Adrenal gland (tissue), 9 donors: ENCODE measurements at regions not wholly inside any gene's neighbourhood (a gene's known extent, or its start where the extent isn't known, plus 50 kb on each side); places are given as distances from the start of the nearest gene placed in this dataset.

Source experiments
- DNase-seq, 7 donors: peaks; one replicate each; pipeline ENCODE4 v3.0.0-alpha.2; 2019 to 2020
- H3K27ac ChIP-seq, 5 donors: fragments of 200-600 bp; sonication (generic) in 4 of 5; 1 replicate in 3 of 5; 2 replicates in 2 of 5; pipeline versions ENCODE4 v1.5.1 to v1.8.0; 2016 to 2020; ENCODE audit warnings: mild to moderate bottlenecking in 1 of 5
- H3K27me3 ChIP-seq: fragments of 200-600 bp; 2 replicates; pipeline ENCODE4 v1.8.0; 2021
- H3K36me3 ChIP-seq, 2 donors: fragments of 200-600 bp; replicated peaks in 1 of 2; 1 replicate in 1 of 2; 2 replicates in 1 of 2; pipeline versions ENCODE4 v1.5.1 to v1.8.0; 2018 to 2022
- H3K4me1 ChIP-seq, 2 donors: fragments of 200-600 bp; replicated peaks in 1 of 2; 1 replicate in 1 of 2; 2 replicates in 1 of 2; pipeline versions ENCODE4 v1.5.1 to v1.8.0; 2018 to 2021
- H3K4me3 ChIP-seq, 4 donors: fragments of 200-600 bp; sonication (generic) in 3 of 4; one replicate each; pipeline ENCODE4 v1.5.1; 2016 to 2018
- H3K9me3 ChIP-seq, 3 donors: fragments of 200-600 bp; sonication (generic) in 1 of 3; replicated peaks in 1 of 3; 1 replicate in 2 of 3; 2 replicates in 1 of 3; pipeline versions ENCODE4 v1.5.1 to v1.8.0; 2016 to 2021
- POLR2A ChIP-seq, 2 donors: fragments of 450-650 bp; IDR thresholded peaks; one replicate each; pipeline ENCODE4 v1.6.1; 2017; ENCODE audit warnings: antibody characterized with exemption in 2 of 2, mild to moderate bottlenecking in 2 of 2, moderate library complexity in 1 of 2
- WGBS, 4 donors: extraction: QIAGEN DNeasy Blood & Tissue Kit in 2 of 4; methylation state at CpG; one replicate each; pipeline versions ENCODE4 v1.1.5 to v1.1.7; 2013 to 2017; 5-methylcytosine and 5-hydroxymethylcytosine counted together
- intact Hi-C, 2 donors: fragments of 100-400 bp; cut with DNase I; formaldehyde crosslinking; loops; one replicate each; pipeline versions ENCODE4 v1.14.1 to v1.15.0; 2022 to 2023
- TF ChIP-seq, protein P1 (sequence below), 6 experiments: fragments of 450-650 bp in 4 of 6; fragments of 200-600 bp in 2 of 6; sonication (generic) in 1 of 6; IDR thresholded peaks; 1 replicate in 5 of 6; 2 replicates in 1 of 6; pipeline versions ENCODE4 v1.5.1 to v1.8.0; 2016 to 2021; ENCODE audit warnings: antibody characterized with exemption in 6 of 6, mild to moderate bottlenecking in 2 of 6, moderate library complexity in 1 of 6
- donor health status: healthy with polysubstance abuse.
- donor health status: Bipolar disorder and iron deficiency.
- donor health status: DM: yes; HTN: yes; CAD: no.
- donor health status: DM: no; HTN: no; CAD: no.
- donor health status: DM: no; HTN: no; CAD: no.

DNA sequence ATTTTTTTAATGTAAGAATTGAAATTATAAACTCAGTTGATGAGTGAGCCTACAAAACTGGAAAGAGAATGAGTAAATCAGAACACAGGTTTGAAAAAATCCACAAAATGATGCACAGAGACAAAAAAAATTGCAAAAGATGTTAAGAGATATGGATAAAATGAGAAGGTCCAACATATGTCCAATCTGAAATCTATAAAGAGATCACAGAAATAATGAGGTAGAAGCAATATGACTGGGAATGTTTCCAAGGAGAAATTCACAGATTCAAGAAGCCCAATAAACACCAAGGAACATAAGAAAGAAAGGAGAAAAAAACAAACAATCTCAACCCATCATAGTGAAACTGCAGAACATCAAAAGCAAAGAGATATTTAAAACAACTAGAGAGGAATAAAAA, 288.4 kb upstream of the SLC30A5 start:
- Histone ChIP-seq H3K4me1 (no peaks in the 10 kb centered on the region), H3K9me3 (no peaks in the 10 kb centered on the region), H3K27me3 (no peaks in the 10 kb centered on the region), H3K27ac (no peak overlapping the region), H3K4me3 (no peak overlapping the region), H3K36me3 (no peaks in the 10 kb centered on the region)
- intact Hi-C loops, result no loop called here
- no peak for TF ChIP-seq POLR2A (IDR thresholded peaks at IDR 0.05)
- TF ChIP-seq, protein P1, sequence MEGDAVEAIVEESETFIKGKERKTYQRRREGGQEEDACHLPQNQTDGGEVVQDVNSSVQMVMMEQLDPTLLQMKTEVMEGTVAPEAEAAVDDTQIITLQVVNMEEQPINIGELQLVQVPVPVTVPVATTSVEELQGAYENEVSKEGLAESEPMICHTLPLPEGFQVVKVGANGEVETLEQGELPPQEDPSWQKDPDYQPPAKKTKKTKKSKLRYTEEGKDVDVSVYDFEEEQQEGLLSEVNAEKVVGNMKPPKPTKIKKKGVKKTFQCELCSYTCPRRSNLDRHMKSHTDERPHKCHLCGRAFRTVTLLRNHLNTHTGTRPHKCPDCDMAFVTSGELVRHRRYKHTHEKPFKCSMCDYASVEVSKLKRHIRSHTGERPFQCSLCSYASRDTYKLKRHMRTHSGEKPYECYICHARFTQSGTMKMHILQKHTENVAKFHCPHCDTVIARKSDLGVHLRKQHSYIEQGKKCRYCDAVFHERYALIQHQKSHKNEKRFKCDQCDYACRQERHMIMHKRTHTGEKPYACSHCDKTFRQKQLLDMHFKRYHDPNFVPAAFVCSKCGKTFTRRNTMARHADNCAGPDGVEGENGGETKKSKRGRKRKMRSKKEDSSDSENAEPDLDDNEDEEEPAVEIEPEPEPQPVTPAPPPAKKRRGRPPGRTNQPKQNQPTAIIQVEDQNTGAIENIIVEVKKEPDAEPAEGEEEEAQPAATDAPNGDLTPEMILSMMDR (IDR thresholded peaks at IDR 0.05), result no peak
- no peak for DNase-seq

DNA sequence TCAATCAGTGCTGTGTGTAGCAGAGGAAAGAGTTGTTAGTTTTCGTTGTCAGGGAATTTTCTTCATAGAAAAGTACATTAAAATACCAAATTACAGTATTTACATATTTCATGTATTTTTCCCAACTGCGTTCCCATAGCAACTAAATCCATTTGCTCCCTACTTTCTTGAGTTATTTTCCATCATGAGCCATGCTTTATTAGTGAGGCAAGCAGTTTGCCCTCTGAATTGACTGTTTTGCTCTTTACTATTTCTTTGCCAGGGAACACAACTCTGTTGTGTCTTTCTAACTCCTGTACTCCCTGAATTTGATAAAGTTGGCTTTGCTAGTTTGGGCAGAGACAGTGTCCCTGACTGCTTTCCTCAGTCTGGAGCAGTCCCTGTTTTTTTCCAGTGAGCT, 276.2 kb upstream of the SLC30A5 start:
- H3K36me3 ChIP-seq, result no peaks in the 10 kb centered on the region
- H3K4me1 ChIP-seq, result no peaks in the 10 kb centered on the region
- WGBS, 4 donors, result 68 to 84% (median 77%) methylated on average over 2 of the region's 2 CpGs
- H3K27me3 ChIP-seq, result no peaks in the 10 kb centered on the region
- no peaks in the 10 kb centered on the region for H3K9me3 ChIP-seq
- no peak for TF ChIP-seq POLR2A (IDR thresholded peaks at IDR 0.05)
- TF ChIP-seq, protein P1 (IDR thresholded peaks at IDR 0.05), result no peak
- DNase-seq, result no peak
- no peak overlapping the region for H3K4me3 ChIP-seq
- intact Hi-C loops, result no loop called here
- H3K27ac ChIP-seq, result no peak overlapping the region

DNA sequence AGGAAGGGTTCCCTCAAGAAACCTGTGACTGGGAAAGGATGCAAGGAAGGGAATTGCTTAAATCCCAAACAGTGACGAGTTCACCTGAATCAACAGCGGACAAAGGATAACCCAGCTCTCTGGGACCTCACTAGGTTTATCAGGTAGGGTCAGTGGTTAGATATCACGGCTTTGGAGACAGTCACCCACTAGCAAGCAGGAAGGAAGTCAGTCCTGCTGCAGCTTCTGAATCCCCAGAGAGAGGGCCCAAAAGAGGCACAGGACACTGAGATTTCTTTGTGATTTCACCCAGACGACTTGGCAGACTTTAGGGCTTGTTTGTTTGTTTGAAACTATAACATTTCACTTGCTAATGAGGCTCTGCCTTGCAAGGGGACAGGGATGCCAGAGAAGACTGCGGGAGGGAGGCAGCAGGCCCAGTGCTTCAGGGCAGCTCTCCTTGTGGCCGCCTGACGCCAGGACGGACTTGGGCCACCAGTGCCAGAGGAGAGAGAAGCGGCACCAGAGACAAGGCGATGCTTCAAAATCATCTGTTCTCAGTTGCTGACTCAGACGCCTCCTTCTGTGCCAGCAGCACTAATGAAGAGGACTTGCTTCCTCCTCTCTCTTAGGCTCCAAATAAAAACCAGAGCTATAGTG, 275.6 kb upstream of the SLC30A5 start:
- no peaks in the 10 kb centered on the region for H3K9me3 ChIP-seq
- H3K27me3 ChIP-seq, result no peaks in the 10 kb centered on the region
- intact Hi-C loops, result no loop called here
- no peaks in the 10 kb centered on the region for H3K4me1 ChIP-seq
- 74 to 82% (median 76%) methylated on average over 9 to 11 of the region's 11 CpGs for WGBS, 4 donors
- no peak for DNase-seq
- no peak for TF ChIP-seq POLR2A (IDR thresholded peaks at IDR 0.05)
- TF ChIP-seq, protein P1 (IDR thresholded peaks at IDR 0.05), result no peak
- no peak overlapping the region for H3K27ac ChIP-seq
- H3K36me3 ChIP-seq, result no peaks in the 10 kb centered on the region
- H3K4me3 ChIP-seq, result no peak overlapping the region

DNA sequence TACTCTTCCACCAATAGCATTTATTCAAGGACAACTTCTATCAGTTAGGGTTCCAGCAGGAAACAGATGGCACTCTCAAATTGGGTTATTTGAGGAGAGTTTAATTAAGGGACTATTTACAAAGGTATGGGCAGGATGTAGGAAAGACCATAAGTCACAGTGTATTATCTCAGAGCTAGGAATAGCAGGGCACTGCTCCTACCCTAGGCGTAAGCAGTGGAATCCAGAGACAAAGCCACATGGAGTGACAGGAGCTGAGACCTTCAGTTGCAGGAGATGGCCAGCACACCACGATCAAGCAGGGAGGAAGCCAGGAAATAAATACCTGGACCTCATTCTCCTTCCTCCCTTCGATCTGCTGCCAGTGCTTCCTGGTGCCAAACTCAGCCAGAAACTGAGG, 274.9 kb upstream of the SLC30A5 start:
- DNase-seq, result no peak
- Histone ChIP-seq H3K27ac (no peak overlapping the region), H3K4me1 (no peaks in the 10 kb centered on the region), H3K9me3 (no peaks in the 10 kb centered on the region), H3K27me3 (no peaks in the 10 kb centered on the region), H3K4me3 (no peak overlapping the region), H3K36me3 (no peaks in the 10 kb centered on the region)
- intact Hi-C loops, result no loop called here
- 42 to 66% (median 59%) methylated on average over 3 of the region's 3 CpGs for WGBS, 4 donors
- TF ChIP-seq POLR2A (IDR thresholded peaks at IDR 0.05), result no peak
- TF ChIP-seq, protein P1 (IDR thresholded peaks at IDR 0.05), result no peak
